Stimulated activated naive CD8-positive, alpha-beta T cell treated with anti-CD3 and anti-CD28 coated beads, Interleukin-15, Interleukin-2, amounts not matched to agents 100 ng/mL and 50 ng/mL, for 24 hours (primary cell): ENCODE measurements at regions not wholly inside any gene's neighbourhood (a gene's known extent, or its start where the extent isn't known, plus 50 kb on each side); places are given as distances from the start of the nearest gene placed in this dataset.

ENCODE experiments used
- H3K27ac Mint-ChIP-seq: one replicate; pipeline ENCODE4 v1.8.0; 2021; ENCODE audit warnings: mild to moderate bottlenecking, mixed read lengths
- H3K27me3 Mint-ChIP-seq: one replicate; pipeline ENCODE4 v1.8.0; 2021; ENCODE audit warnings: mixed read lengths
- H3K36me3 Mint-ChIP-seq: one replicate; pipeline ENCODE4 v1.8.0; 2021; ENCODE audit warnings: low read depth, mixed read lengths
- H3K4me1 Mint-ChIP-seq: one replicate; pipeline ENCODE4 v1.8.0; 2021; ENCODE audit warnings: low read depth, mixed read lengths
- H3K4me3 Mint-ChIP-seq: one replicate; pipeline ENCODE4 v1.8.0; 2021; ENCODE audit warnings: mild to moderate bottlenecking, mixed read lengths
- H3K9me3 Mint-ChIP-seq: one replicate; pipeline ENCODE4 v1.8.0; 2021; ENCODE audit warnings: mixed read lengths

DNA sequence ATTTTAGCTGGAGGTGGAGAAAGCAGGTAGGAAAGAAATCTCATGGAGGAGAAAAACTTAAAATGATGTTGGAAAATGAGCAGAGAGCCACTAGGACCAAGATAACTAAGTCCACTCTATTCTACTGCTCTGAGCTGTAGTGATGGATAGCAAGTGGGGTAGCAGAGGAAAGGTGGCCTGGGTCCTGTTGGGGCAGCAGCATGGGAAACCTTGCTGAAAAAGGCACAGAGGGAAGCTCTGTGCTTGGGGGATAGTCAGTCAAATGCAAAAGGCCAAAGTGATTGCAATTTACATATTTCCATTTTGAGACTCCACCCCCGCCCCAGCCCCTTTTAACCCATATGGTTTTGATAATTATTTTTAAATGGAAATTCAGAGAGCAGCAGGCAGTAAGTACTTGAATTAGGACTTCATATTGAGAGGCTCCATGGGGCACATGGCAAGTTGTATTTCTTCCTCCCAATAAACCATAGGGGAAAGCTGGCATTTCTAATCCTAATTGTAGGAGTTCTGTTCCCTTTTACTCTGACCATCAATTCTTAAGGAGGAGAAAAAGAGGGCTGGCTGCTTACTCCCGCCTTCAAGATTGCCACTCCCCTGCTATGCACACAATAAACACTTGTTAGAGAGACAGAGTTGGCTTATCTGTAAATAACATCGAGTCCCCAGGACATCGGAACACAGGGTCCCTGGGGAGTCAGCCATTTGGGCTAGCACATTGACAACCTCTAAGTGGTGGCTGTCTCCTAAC, 1341.5 kb upstream of the TENM4 start:
- H3K4me3 Mint-ChIP-seq, result no peak overlapping the region
- H3K27me3 Mint-ChIP-seq, result no peaks in the 10 kb centered on the region
- H3K4me1 Mint-ChIP-seq, result no peaks in the 10 kb centered on the region
- H3K27ac Mint-ChIP-seq, result no peak overlapping the region
- no peaks in the 10 kb centered on the region for H3K36me3 Mint-ChIP-seq
- H3K9me3 Mint-ChIP-seq, result peaks cover 16% of the 10 kb centered on the region

- Mint-ChIP-seq H3K27me3 (no peaks in the 10 kb centered on the region), H3K9me3 (peaks cover 26% of the 10 kb centered on the region), H3K4me3 (no peak overlapping the region), H3K36me3 (no peaks in the 10 kb centered on the region), H3K27ac (no peak overlapping the region), H3K4me1 (no peaks in the 10 kb centered on the region)
Observed at GRCh38 chr11:80779905-80780605, 1339.2 kb upstream of the TENM4 start.

GRCh38 chr11:80778941-80779340, 1338.1 kb upstream of the TENM4 start:
- H3K4me3 Mint-ChIP-seq, result no peak overlapping the region
- no peaks in the 10 kb centered on the region for H3K4me1 Mint-ChIP-seq
- H3K36me3 Mint-ChIP-seq, result no peaks in the 10 kb centered on the region
- peaks cover 27% of the 10 kb centered on the region for H3K9me3 Mint-ChIP-seq
- no peaks in the 10 kb centered on the region for H3K27me3 Mint-ChIP-seq
- no peak overlapping the region for H3K27ac Mint-ChIP-seq

- H3K27ac Mint-ChIP-seq, result no peak overlapping the region
- no peak overlapping the region for H3K4me3 Mint-ChIP-seq
- no peaks in the 10 kb centered on the region for H3K4me1 Mint-ChIP-seq
- peaks cover 25% of the 10 kb centered on the region for H3K9me3 Mint-ChIP-seq
- H3K36me3 Mint-ChIP-seq, result no peaks in the 10 kb centered on the region
- H3K27me3 Mint-ChIP-seq, result no peaks in the 10 kb centered on the region
Observed at GRCh38 chr11:80778432-80778831, 1337.6 kb upstream of the TENM4 start.

- no peaks in the 10 kb centered on the region for H3K27me3 Mint-ChIP-seq
- no peak overlapping the region for H3K27ac Mint-ChIP-seq
- no peaks in the 10 kb centered on the region for H3K36me3 Mint-ChIP-seq
- H3K9me3 Mint-ChIP-seq, result peaks cover 25% of the 10 kb centered on the region
- no peaks in the 10 kb centered on the region for H3K4me1 Mint-ChIP-seq
- H3K4me3 Mint-ChIP-seq, result no peak overlapping the region
Observed at GRCh38 chr11:80773919-80774318, 1333.1 kb upstream of the TENM4 start.

DNA sequence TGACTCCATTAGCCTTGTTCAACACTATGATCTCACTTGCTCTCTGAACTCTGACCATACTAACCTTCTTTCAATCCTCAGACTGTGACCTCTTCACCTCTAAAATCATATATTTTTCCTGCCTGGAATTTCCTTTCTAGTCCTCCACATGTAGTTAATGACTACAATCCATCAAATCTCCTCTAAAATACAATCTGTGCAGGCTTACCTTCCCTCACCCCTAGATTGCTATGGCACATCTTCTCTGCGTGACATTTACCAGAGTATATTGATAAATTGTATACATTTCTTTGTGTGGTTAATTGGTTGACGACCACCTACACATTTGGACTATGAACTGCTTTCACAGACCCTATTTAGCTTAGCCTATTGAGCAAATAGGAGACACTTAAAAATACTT, 1330.2 kb upstream of the TENM4 start:
- Mint-ChIP-seq H3K4me1 (no peaks in the 10 kb centered on the region), H3K36me3 (no peaks in the 10 kb centered on the region), H3K27ac (no peak overlapping the region), H3K9me3 (peaks cover 15% of the 10 kb centered on the region), H3K4me3 (no peak overlapping the region), H3K27me3 (no peaks in the 10 kb centered on the region)

DNA sequence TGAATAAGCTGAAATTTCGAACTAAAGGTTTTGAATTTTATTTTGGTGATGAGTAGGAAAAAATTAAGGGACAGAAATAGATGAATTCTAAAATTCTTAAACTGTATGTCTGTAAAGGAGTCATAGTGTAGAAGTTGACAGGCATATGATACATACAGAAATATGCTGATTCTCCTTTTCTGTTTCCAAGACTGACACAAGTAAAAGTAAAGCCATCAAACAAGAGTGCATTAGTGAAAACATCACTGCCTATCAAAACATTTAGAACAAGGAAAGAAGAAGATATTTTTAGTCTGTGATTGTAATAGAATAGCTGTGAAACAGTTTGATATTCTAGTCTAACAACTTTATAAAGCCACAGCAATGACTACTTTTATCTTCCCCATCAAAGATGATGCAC, 1318.0 kb upstream of the TENM4 start:
- no peak overlapping the region for H3K4me3 Mint-ChIP-seq
- no peaks in the 10 kb centered on the region for H3K4me1 Mint-ChIP-seq
- no peak overlapping the region for H3K27ac Mint-ChIP-seq
- no peaks in the 10 kb centered on the region for H3K27me3 Mint-ChIP-seq
- peaks cover 4% of the 10 kb centered on the region for H3K9me3 Mint-ChIP-seq
- no peaks in the 10 kb centered on the region for H3K36me3 Mint-ChIP-seq

DNA sequence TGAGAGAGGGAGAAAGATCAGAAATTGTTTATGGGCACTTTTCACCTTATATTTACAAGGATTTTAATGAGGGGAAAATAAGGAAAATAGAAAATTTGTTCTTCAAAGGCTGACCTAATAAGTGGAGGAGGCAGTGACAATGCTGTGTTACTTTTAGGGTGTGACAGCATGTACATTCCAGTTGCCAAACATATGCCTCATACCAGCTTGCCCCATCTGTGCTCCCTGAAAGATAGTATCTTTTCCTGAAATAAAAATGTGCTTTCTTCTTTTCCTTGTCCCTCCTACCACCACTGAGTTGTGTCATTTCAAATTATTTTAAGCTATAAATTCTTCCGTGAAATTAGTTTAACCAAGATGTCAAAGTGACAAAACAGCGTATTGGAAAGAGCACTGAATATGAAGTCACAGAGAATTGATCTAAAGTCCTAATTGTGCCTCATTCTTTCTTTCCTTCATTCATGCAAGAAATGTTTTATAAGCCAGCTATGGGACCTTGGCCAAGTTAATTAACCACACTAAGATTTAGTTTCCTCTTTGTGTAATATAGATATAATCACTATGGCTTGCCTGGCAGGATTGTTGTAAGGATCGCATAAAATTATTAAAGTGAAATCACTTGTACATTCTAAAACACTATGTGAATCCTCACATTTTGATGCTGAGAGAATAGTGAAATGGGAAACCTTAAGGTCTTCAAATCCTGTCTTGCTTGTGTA, 1307.5 kb upstream of the TENM4 start:
- H3K36me3 Mint-ChIP-seq, result no peaks in the 10 kb centered on the region
- H3K27me3 Mint-ChIP-seq, result no peaks in the 10 kb centered on the region
- H3K4me3 Mint-ChIP-seq, result no peak overlapping the region
- peaks cover 7% of the 10 kb centered on the region for H3K9me3 Mint-ChIP-seq
- no peaks in the 10 kb centered on the region for H3K4me1 Mint-ChIP-seq
- no peak overlapping the region for H3K27ac Mint-ChIP-seq

- Mint-ChIP-seq H3K27me3 (no peaks in the 10 kb centered on the region), H3K9me3 (peaks cover 7% of the 10 kb centered on the region), H3K4me3 (no peak overlapping the region), H3K4me1 (no peaks in the 10 kb centered on the region), H3K27ac (no peak overlapping the region), H3K36me3 (no peaks in the 10 kb centered on the region)
Observed at GRCh38 chr11:80746300-80746699, 1305.5 kb upstream of the TENM4 start.

DNA sequence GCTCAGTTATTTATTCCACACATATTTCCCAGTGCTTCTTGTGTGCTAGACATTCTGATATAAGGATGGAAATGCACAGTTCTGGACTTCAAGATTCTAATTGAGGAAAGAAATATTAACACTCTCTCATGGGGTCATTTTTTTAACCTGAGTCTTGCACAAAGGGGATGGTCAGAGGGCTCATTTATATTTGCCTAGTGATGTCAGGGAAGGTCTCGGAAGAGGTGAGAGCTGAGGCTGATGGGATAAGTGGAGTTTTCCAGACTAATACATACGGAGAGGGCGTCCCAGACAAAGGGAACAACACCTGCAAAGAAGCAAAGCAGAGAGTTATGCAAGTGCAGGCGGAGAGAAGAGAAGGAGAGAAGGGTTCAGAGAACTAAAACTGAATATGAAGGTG, 1304.6 kb upstream of the TENM4 start:
- Mint-ChIP-seq H3K4me1 (no peaks in the 10 kb centered on the region), H3K36me3 (no peaks in the 10 kb centered on the region), H3K27me3 (no peaks in the 10 kb centered on the region), H3K4me3 (no peak overlapping the region), H3K9me3 (peaks cover 7% of the 10 kb centered on the region), H3K27ac (no peak overlapping the region)

- H3K36me3 Mint-ChIP-seq, result no peaks in the 10 kb centered on the region
- H3K4me1 Mint-ChIP-seq, result no peaks in the 10 kb centered on the region
- no peaks in the 10 kb centered on the region for H3K27me3 Mint-ChIP-seq
- H3K4me3 Mint-ChIP-seq, result no peak overlapping the region
- H3K9me3 Mint-ChIP-seq, result no peaks in the 10 kb centered on the region
- no peak overlapping the region for H3K27ac Mint-ChIP-seq
Observed at GRCh38 chr11:80733790-80734189, 1293.0 kb upstream of the TENM4 start.

GRCh38 chr11:80733361-80733760, 1292.5 kb upstream of the TENM4 start:
- H3K9me3 Mint-ChIP-seq, result no peaks in the 10 kb centered on the region
- H3K27me3 Mint-ChIP-seq, result no peaks in the 10 kb centered on the region
- H3K4me1 Mint-ChIP-seq, result no peaks in the 10 kb centered on the region
- H3K36me3 Mint-ChIP-seq, result no peaks in the 10 kb centered on the region
- no peak overlapping the region for H3K27ac Mint-ChIP-seq
- H3K4me3 Mint-ChIP-seq, result no peak overlapping the region

DNA sequence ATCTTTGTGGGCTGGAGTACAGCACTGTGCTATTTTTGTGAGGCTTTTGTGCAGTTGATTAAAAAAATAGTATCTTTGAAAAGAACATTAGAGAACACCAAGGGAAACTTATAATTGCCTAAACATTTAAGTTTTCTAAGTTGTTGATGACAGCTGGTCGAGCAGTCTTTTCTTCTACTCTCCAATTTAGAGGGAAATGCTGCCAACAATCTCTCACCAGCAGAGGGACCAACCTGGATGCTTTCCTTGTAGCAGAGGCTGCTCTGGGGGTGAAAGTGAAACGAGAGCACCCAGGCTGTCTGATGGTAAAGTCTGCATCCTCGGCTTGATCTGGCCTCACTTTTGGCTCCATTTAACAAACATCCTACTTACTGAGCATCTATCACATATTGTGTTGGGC, 1286.5 kb upstream of the TENM4 start:
- Mint-ChIP-seq H3K27me3 (no peaks in the 10 kb centered on the region), H3K4me1 (no peaks in the 10 kb centered on the region), H3K27ac (no peak overlapping the region), H3K36me3 (no peaks in the 10 kb centered on the region), H3K4me3 (no peak overlapping the region), H3K9me3 (no peaks in the 10 kb centered on the region)

GRCh38 chr11:80726236-80726635, 1285.4 kb upstream of the TENM4 start:
- H3K27me3 Mint-ChIP-seq, result no peaks in the 10 kb centered on the region
- H3K4me3 Mint-ChIP-seq, result no peak overlapping the region
- no peaks in the 10 kb centered on the region for H3K36me3 Mint-ChIP-seq
- H3K9me3 Mint-ChIP-seq, result no peaks in the 10 kb centered on the region
- H3K4me1 Mint-ChIP-seq, result no peaks in the 10 kb centered on the region
- H3K27ac Mint-ChIP-seq, result no peak overlapping the region

DNA sequence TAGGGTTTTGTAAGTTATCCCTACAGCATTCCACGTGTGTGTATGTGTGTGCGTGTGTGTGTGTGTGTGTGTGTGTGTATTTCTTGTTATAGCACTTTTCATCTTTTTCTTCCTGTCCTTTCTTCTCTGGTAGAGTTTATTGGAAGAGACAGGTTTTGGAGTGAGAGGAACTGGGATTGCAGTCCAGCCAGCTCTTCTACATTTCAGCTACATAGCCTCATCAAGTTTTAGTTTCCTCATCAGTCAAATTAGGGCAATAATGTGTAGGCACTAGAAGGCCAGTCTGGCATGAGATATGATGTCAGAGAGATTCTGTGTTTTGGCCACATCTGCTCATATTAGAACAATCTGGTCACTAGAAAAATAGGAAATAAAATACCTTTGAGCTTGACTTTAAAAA, 1283.5 kb upstream of the TENM4 start:
- Mint-ChIP-seq H3K27me3 (no peaks in the 10 kb centered on the region), H3K4me1 (no peaks in the 10 kb centered on the region), H3K4me3 (no peak overlapping the region), H3K9me3 (peaks cover 3% of the 10 kb centered on the region), H3K36me3 (no peaks in the 10 kb centered on the region), H3K27ac (no peak overlapping the region)
